Ishikawa (cell line): ENCODE measurements at regions not wholly inside any gene's neighbourhood (a gene's known extent, or its start where the extent isn't known, plus 50 kb on each side); places are given as distances from the start of the nearest gene placed in this dataset.

Experiments
- CREB1 ChIP-seq: IDR thresholded peaks from 2 replicates; pipeline ENCODE4 v1.6.1; 2012; ENCODE audit warnings: low read depth
- NFIC ChIP-seq: IDR thresholded peaks from 2 replicates; pipeline ENCODE4 v1.6.1; 2012
- RAD21 ChIP-seq: IDR thresholded peaks from 2 replicates; pipeline ENCODE4 v1.6.1; 2012; ENCODE audit warnings: low read depth
- TF ChIP-seq, protein P1 (sequence below): IDR thresholded peaks from 2 replicates; pipeline ENCODE4 v1.6.1; 2012

DNA sequence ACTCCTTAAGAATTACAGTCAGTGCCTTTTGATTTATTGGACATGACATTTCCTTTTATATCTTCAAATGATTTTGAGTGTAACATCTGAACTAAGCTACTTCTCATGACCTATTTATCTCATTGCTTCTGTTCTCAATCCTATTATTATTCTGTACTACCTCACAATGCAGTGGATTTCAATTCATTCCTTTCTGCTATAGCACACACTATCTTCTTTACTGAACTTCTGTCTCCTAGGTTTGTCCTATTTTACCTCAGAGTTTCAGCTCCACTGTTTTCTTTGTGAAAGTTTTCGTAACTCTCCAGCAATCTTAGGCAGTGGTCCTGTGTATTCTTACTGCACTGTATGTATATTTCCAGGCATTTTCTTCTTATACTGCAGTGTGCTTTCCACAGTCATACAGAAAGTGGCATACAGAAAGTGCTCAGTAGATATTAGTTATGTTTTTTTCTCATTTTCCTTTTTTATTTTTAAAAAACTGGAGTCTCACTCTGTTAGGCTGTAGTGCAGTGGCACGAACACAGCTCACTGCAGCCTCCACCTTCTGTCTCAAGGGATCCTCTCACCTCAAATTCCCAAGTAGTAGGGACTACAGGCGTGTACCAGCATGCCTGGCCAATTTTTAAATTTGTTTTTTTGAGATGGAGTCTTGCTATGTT is 368.6 kb upstream of the RGS6 start:
- TF ChIP-seq CREB1: no peak
- TF ChIP-seq, protein P1, sequence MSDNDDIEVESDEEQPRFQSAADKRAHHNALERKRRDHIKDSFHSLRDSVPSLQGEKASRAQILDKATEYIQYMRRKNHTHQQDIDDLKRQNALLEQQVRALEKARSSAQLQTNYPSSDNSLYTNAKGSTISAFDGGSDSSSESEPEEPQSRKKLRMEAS: no peak
- TF ChIP-seq RAD21: no peak
- no peak for TF ChIP-seq NFIC
